ENCODE measurements at regions not wholly inside any gene's neighbourhood (a gene's known extent, or its start where the extent isn't known, plus 50 kb on each side); places are given as distances from the start of the nearest gene placed in this dataset.

DNA sequence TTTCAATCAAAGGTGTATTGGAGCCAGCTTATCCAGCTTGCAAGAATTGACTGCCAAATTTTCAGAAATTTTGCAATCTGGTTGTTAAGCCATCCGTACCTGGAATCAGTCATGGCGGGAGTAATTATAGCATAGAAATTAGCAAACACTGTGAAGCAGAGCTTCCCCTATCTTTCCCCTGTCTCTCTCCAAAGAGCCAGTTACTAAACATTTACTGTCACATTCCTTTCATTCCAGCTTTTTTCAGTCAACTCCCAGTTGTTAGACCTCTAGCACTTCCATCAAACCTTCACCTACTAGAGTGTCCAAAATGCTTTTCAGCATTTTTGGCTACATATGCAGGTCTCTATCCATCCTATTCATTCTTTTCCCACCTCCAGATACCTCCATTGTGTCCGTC lies 137.4 kb downstream of the MC4R start:
- POLR2A ChIA-PET = no interaction called here
- no peaks in the 10 kb centered on the region; the same call in 1 of the 3 replicates for H3K9me3 ChIP-seq (replicated peaks; ENCODE audit: control insufficient read depth, insufficient read depth, low read length)
- H3K27me3 ChIP-seq (replicated peaks in 1 of 2; ENCODE audit: control insufficient read depth in 2 of 2, insufficient read depth in 2 of 2, low read length in 1 of 2) = peaks cover 0 to 2% of the 10 kb centered on the region in 2 experiments; a peak in 1 of 4 replicates
- CTCF ChIA-PET = no interaction called here
- no peak overlapping the region for H3K4me3 ChIP-seq
- H3K79me2 ChIP-seq (ENCODE audit: control insufficient read depth, insufficient read depth, low read length) = no peaks in the 10 kb centered on the region
- intact Hi-C loops (cut with micrococcal nuclease; ENCODE audit: unreplicated experiment) (no loop called here), in situ Hi-C loops (cut with MboI) (no loop called here)
- H3K36me3 ChIP-seq (ENCODE audit: control insufficient read depth in 2 of 2, insufficient read depth in 2 of 2, low read length in 1 of 2) = no peaks in the 10 kb centered on the region
- ATAC-seq = no peak
- 0 out of 2 replicates have a peak, but pooled peaks cover 3% of the 10 kb centered on the region for H3K4me1 ChIP-seq (ENCODE audit: control insufficient read depth, insufficient read depth, low read length)
- H3K27ac ChIP-seq (ENCODE audit: control insufficient read depth, insufficient read depth) = no peak overlapping the region
- FAIRE-seq = no peak
- WGBS (ENCODE audit: insufficient coverage, insufficient replicate concordance, low lambda C conversion rate, missing lambda C conversion rate) = 15% methylated on average over 3 of the region's 3 CpGs
- no TSS peak for BruUV-seq (replicated peaks)
- SMC1A ChIA-PET (ENCODE audit: uncharacterized antibody, unreplicated experiment) = interaction anchor here (1.2 kb wide), 1 partner anchor 20 kb away, joined by 3 read pairs; no protein-coding TSS in a partner anchor
- H3K9ac ChIP-seq (ENCODE audit: control insufficient read depth, insufficient read depth, low read length) = no peak overlapping the region
- DNase-seq (ENCODE audit: low read depth, low spot score) = no peak
- no peak for TF ChIP-seq BACH1 (IDR thresholded peaks at IDR 0.05; ENCODE audit: borderline replicate concordance)
- TF ChIP-seq, protein P1, sequence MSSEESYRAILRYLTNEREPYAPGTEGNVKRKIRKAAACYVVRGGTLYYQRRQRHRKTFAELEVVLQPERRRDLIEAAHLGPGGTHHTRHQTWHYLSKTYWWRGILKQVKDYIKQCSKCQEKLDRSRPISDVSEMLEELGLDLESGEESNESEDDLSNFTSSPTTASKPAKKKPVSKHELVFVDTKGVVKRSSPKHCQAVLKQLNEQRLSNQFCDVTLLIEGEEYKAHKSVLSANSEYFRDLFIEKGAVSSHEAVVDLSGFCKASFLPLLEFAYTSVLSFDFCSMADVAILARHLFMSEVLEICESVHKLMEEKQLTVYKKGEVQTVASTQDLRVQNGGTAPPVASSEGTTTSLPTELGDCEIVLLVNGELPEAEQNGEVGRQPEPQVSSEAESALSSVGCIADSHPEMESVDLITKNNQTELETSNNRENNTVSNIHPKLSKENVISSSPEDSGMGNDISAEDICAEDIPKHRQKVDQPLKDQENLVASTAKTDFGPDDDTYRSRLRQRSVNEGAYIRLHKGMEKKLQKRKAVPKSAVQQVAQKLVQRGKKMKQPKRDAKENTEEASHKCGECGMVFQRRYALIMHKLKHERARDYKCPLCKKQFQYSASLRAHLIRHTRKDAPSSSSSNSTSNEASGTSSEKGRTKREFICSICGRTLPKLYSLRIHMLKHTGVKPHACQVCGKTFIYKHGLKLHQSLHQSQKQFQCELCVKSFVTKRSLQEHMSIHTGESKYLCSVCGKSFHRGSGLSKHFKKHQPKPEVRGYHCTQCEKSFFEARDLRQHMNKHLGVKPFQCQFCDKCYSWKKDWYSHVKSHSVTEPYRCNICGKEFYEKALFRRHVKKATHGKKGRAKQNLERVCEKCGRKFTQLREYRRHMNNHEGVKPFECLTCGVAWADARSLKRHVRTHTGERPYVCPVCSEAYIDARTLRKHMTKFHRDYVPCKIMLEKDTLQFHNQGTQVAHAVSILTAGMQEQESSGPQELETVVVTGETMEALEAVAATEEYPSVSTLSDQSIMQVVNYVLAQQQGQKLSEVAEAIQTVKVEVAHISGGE (CRISPR knock-in tag; IDR thresholded peaks at IDR 0.05) = no peak
- TF ChIP-seq NR2C2 (IDR thresholded peaks at IDR 0.05; ENCODE audit: borderline replicate concordance, control insufficient read depth, insufficient read length, low read depth) = no peak
- TF ChIP-seq MYC (IDR thresholded peaks at IDR 0.05; ENCODE audit: insufficient read depth, insufficient read length, insufficient replicate concordance, low read length, severe bottlenecking) = no peak
- TF ChIP-seq SREBF1 (IDR thresholded peaks at IDR 0.05; ENCODE audit: low read length) = no peak
- no peak for TF ChIP-seq NRF1 (conservative IDR thresholded peaks at IDR 0.05; ENCODE audit: low read depth, low read length)
- no peak for TF ChIP-seq RUNX3 (IDR thresholded peaks at IDR 0.05; ENCODE audit: low read length)
- TF ChIP-seq, protein P2, sequence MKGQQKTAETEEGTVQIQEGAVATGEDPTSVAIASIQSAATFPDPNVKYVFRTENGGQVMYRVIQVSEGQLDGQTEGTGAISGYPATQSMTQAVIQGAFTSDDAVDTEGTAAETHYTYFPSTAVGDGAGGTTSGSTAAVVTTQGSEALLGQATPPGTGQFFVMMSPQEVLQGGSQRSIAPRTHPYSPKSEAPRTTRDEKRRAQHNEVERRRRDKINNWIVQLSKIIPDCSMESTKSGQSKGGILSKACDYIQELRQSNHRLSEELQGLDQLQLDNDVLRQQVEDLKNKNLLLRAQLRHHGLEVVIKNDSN (IDR thresholded peaks at IDR 0.05; ENCODE audit: borderline replicate concordance, extremely low read length, insufficient read depth, low read depth, low read length) = no peak
- no peak for TF ChIP-seq HCFC1 (IDR thresholded peaks at IDR 0.05; ENCODE audit: low read length)
- TF ChIP-seq SIN3A (IDR thresholded peaks at IDR 0.05; ENCODE audit: low read depth, low read length) = no peak
- TF ChIP-seq, protein P3, sequence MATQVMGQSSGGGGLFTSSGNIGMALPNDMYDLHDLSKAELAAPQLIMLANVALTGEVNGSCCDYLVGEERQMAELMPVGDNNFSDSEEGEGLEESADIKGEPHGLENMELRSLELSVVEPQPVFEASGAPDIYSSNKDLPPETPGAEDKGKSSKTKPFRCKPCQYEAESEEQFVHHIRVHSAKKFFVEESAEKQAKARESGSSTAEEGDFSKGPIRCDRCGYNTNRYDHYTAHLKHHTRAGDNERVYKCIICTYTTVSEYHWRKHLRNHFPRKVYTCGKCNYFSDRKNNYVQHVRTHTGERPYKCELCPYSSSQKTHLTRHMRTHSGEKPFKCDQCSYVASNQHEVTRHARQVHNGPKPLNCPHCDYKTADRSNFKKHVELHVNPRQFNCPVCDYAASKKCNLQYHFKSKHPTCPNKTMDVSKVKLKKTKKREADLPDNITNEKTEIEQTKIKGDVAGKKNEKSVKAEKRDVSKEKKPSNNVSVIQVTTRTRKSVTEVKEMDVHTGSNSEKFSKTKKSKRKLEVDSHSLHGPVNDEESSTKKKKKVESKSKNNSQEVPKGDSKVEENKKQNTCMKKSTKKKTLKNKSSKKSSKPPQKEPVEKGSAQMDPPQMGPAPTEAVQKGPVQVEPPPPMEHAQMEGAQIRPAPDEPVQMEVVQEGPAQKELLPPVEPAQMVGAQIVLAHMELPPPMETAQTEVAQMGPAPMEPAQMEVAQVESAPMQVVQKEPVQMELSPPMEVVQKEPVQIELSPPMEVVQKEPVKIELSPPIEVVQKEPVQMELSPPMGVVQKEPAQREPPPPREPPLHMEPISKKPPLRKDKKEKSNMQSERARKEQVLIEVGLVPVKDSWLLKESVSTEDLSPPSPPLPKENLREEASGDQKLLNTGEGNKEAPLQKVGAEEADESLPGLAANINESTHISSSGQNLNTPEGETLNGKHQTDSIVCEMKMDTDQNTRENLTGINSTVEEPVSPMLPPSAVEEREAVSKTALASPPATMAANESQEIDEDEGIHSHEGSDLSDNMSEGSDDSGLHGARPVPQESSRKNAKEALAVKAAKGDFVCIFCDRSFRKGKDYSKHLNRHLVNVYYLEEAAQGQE (IDR thresholded peaks at IDR 0.05; ENCODE audit: low read depth, low read length) = no peak
- TF ChIP-seq KLF5 (IDR thresholded peaks at IDR 0.05; ENCODE audit: partially characterized antibody) = no peak
- TF ChIP-seq PAX8 (IDR thresholded peaks at IDR 0.05) = no peak
- TF ChIP-seq, protein P4, sequence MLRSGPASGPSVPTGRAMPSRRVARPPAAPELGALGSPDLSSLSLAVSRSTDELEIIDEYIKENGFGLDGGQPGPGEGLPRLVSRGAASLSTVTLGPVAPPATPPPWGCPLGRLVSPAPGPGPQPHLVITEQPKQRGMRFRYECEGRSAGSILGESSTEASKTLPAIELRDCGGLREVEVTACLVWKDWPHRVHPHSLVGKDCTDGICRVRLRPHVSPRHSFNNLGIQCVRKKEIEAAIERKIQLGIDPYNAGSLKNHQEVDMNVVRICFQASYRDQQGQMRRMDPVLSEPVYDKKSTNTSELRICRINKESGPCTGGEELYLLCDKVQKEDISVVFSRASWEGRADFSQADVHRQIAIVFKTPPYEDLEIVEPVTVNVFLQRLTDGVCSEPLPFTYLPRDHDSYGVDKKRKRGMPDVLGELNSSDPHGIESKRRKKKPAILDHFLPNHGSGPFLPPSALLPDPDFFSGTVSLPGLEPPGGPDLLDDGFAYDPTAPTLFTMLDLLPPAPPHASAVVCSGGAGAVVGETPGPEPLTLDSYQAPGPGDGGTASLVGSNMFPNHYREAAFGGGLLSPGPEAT (IDR thresholded peaks at IDR 0.05; ENCODE audit: low read depth) = no peak
- RAD21 ChIA-PET (ENCODE audit: unreplicated experiment) = no interaction called here
- no peak overlapping the region for H3K4me2 ChIP-seq (ENCODE audit: control insufficient read depth, insufficient read depth)
- H4K20me1 ChIP-seq (ENCODE audit: control insufficient read depth, insufficient read depth) = no peaks in the 10 kb centered on the region
- H2AFZ ChIP-seq (ENCODE audit: control insufficient read depth, low read depth, low read length) = no peak overlapping the region

Data from GM12878 (cell line).